HG03439 (cell line): ENCODE measurements at regions not wholly inside any gene's neighbourhood (a gene's known extent, or its start where the extent isn't known, plus 50 kb on each side); places are given as distances from the start of the nearest gene placed in this dataset.

Experiments used
- ATAC-seq: cut with Tn5 transposase; IDR thresholded peaks from one replicate; pipeline ENCODE4 v1.9.1; 2021; ENCODE audit warnings: mild to moderate bottlenecking, moderate library complexity; ENCODE audit not compliant: unreplicated experiment

- ATAC-seq = no peak
Observed at GRCh38 chr5:5617024-5617423, 194.5 kb downstream of the ICE1 start.

GRCh38 chr5:5616247-5616895, 193.9 kb downstream of the ICE1 start:
- no peak for ATAC-seq

GRCh38 chr5:5615569-5615968, 193.1 kb downstream of the ICE1 start:
- ATAC-seq = no peak

- ATAC-seq = no peak
Observed at GRCh38 chr5:5613261-5613990, 190.9 kb downstream of the ICE1 start.

GRCh38 chr5:5612096-5612495, 189.6 kb downstream of the ICE1 start:
- no peak for ATAC-seq

- no peak for ATAC-seq
Observed at GRCh38 chr5:5609935-5610334, 187.5 kb downstream of the ICE1 start.

GRCh38 chr5:5605170-5605764, 182.8 kb downstream of the ICE1 start:
- ATAC-seq = no peak

GRCh38 chr5:5602554-5602953, 180.1 kb downstream of the ICE1 start:
- ATAC-seq = no peak

- no peak for ATAC-seq
Observed at GRCh38 chr5:5598547-5599113, 176.2 kb downstream of the ICE1 start.

GRCh38 chr5:5593391-5593790, 170.9 kb downstream of the ICE1 start:
- ATAC-seq = no peak

- no peak for ATAC-seq
Observed at GRCh38 chr5:5592541-5592940, 170.1 kb downstream of the ICE1 start.

- no peak for ATAC-seq
Observed at GRCh38 chr5:5591567-5591966, 169.1 kb downstream of the ICE1 start.

- ATAC-seq = no peak
Observed at GRCh38 chr5:5589857-5590256, 167.4 kb downstream of the ICE1 start.

- no peak for ATAC-seq
Observed at GRCh38 chr5:5588887-5589826, 166.7 kb downstream of the ICE1 start.

GRCh38 chr5:5588386-5588785, 165.9 kb downstream of the ICE1 start:
- ATAC-seq = no peak

GRCh38 chr5:5587474-5587873, 165.0 kb downstream of the ICE1 start:
- no peak for ATAC-seq

- ATAC-seq = no peak
Observed at GRCh38 chr5:5586721-5587120, 164.2 kb downstream of the ICE1 start.

- no peak for ATAC-seq
Observed at GRCh38 chr5:5585751-5586341, 163.4 kb downstream of the ICE1 start.

GRCh38 chr5:5584751-5585150, 162.3 kb downstream of the ICE1 start:
- no peak for ATAC-seq

GRCh38 chr5:5584236-5584745, 161.8 kb downstream of the ICE1 start:
- no peak for ATAC-seq
